NCI-H2227 (cell line): ENCODE measurements at regions not wholly inside any gene's neighbourhood (a gene's known extent, or its start where the extent isn't known, plus 50 kb on each side); places are given as distances from the start of the nearest gene placed in this dataset.
A peak's percentile ranks its signal among the peaks of the same experiment; 100 is the strongest.

Experiments used
- DNase-seq: peaks from one replicate; lab custom pipeline; 2025; ENCODE audit not compliant: unreplicated experiment; lab: John Stamatoyannopoulos, UW

DNA sequence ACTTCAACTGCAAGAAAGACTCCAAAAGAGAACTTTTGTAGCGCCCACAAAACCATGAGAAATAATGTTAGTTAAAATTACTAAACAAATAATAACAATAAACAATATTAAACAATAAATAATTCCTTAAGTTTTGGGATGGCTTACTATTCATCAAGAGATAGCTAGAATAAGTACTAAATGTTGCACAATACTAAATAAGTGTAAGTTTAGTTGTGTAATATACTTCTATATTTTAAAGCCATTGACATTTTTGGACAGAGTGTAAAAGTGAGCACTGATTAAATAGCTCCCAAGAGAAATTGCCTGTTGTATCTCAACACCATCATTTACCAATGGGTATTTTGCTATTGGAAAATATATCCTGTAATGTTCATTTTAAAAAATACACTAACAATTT lies 166.7 kb downstream of the ALG10 start:
- DNase-seq, result no peak

DNA sequence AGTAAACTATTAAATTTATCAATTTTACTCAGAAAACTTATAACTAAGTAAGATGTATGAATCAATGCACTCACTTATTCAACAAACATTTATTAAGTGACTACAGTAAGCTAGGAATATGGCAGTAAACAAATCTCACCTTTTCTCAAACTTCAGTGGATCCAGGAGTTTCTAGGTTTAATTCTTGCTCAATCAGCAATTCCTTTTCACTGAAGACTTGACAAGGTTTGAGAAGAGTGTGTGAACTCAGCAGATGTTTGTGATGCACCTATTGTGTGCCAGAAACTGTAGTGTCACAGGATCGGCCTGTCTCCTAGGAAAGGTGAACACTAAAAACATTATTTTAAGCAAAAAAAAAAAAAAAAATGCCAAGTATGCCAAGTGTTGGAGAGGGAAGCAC lies 167.8 kb downstream of the ALG10 start:
- no peak for DNase-seq

- DNase-seq, result no peak
These were observed 176.6 kb downstream of the ALG10 start for GRCh38 chr12:34198924-34199323.

GRCh38 chr12:34203866-34204620 lies 181.7 kb downstream of the ALG10 start:
- no peak for DNase-seq

DNA sequence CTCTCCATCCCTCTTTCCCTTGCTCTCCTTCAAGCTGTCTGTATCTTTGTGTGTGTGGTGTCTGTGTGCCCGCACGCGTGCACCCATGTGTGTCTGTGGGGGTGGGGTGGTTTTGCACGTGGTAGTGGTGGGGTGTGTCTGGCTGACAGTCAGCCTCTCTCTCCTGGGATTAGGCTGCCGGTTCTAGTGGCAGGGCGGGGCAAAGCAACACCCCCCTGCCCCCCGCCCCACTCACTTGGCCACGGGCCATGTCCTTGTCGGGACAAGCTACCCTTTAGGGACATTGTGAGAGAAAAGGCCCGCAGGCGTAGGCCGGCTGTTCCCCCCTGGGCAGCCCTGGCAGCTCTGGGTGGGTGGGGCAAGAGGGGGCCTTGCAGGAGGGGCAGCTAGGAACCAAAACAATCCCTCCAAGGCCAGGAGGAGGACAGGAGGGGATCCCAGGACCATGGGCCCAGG lies 182.6 kb downstream of the ALG10 start:
- no peak for DNase-seq

GRCh38 chr12:34205401-34205800 lies 183.1 kb downstream of the ALG10 start:
- no peak for DNase-seq

DNA sequence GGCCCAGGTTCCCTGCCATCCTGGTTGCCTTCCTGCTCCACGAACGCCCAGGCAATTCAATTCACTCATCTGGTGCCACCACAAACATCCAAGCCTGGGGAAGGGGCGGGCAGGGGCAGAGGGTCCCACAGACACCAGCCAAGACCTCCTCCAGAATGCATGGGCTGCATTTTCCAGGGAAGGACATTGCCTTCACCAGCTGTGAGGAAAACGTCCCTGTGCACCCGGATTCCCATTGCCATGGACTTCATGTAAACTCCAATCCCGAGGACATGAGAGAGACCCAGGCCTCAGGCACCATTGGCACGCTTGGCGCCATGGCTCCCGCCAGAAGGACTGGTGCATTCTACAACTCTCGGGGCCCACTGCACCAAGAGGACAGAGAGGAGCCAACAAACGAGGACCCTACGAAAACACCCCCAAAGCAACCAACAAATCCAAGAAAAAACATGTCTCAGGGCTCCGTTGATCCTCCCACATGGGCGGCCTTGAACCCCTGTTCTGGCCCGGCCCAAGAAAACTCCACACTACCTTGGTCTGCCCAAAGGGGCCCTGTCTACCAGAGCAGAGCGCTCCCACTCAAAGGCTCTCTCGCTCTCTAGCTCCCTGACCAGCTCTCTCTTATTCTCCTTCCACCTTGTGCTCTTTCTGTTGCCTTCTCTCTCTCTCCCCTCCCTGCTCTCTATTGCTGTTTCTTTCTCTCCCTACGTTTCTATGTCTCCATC lies 183.9 kb downstream of the ALG10 start:
- no peak for DNase-seq

- DNase-seq, result no peak
These were observed 185.6 kb downstream of the ALG10 start for GRCh38 chr12:34207858-34208257.

GRCh38 chr12:34208331-34209258 lies 186.3 kb downstream of the ALG10 start:
- no peak for DNase-seq

DNA sequence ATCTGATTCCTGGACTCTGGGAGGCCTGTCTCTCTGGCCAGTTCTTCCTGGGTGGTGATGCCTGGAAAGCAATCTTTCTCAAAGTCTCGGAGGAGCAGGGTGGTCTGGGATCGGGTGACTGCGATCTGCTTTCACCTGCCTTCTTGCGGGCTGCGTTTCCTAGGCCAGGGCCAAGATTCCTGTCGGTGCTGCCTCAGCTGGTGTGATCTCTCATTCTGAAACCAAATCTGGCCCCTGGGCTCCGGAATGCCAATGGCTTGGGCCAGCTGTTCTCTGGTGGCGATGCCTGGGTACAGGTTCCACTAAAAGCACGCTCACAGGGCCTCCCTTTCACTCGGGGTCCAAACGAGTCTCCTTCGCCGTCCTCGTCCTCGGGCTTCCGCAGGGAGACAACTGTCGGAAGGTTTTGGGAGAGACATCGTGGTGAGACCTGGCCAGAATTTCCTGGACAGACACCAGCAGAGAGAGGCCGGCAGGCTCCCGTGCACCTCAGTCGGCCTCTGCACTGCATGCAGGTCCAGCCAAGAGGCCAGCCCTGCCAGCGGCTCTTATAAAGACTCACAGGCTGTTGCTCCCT lies 187.1 kb downstream of the ALG10 start:
- DNase-seq, result no peak

GRCh38 chr12:34210183-34210582 lies 187.9 kb downstream of the ALG10 start:
- DNase-seq, result no peak

DNA sequence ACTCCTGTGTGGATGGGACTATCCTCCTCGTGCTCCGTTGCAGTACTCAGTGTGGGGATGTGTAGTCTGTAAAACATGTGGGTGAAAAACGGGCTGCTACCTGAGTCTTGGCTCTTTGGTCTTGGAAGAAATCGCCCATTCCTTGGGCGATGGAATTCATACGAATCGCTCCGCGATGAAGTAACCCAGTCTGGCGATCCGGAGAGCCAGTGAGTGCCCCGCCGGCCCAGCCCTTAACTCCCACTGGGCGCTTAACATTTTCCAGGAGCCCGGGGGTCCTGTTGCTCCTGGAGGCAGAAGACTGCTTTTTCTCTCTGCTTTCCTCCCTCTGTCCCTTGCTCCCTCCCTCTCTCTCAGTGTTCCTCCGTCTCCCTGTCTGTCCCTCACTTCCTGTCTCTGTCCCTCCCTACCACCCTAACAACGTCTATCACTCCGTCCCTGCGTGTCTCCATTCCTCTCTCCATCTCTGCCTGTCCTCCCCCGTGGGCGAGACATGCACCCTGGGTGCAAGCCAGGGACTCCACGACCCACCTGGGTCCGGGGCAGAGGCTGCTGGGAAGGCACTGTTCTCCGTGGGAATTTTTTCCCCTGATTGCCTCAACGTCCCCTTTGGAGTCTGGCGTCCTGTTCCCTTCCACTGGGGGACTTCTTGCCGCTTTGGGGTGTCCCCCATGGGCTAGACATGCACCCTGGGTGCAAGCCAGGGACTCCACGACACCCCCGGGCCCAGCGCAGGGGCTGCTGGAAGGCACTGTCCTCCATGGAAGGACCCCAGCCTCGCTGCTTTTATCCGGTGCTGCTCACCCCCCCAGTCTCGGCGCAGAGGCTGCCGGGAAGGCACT lies 188.6 kb downstream of the ALG10 start:
- no peak for DNase-seq

- no peak for DNase-seq
These were observed 190.4 kb downstream of the ALG10 start for GRCh38 chr12:34212651-34213050.

- DNase-seq, result no peak
These were observed 191.7 kb downstream of the ALG10 start for GRCh38 chr12:34214011-34214410.

DNA sequence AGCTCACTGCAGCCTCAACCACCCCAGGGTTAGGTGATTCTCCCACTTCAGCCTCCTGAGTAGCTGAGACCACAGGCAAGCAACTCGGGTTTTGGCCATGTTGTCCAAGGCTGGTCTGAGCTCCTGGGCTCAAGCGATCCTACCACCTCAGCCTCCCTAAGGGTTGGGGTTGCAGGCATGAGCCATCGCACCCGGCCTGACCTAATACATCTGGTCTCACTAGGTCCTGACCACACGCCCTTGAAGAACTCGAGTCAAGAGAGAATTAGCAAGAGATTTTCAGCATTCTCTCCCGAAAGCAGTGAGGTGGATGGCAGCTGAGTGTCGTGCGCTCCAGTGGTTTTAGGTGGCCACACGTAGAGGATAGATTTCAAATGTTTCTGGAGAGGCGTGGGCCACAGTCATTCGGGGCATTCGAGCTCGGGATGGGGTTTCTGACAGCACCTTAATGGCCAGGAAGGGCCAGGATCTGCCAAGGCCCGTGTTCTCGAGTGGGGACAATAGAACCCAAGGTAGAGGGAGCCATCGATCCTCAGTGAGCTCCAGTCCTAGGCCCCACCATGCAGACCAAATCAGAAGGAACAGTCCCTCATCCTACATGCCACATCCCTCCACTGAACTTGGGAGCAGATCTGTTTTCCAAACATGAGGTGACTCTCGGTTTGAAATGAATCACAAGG lies 193.1 kb downstream of the ALG10 start:
- no peak for DNase-seq

DNA sequence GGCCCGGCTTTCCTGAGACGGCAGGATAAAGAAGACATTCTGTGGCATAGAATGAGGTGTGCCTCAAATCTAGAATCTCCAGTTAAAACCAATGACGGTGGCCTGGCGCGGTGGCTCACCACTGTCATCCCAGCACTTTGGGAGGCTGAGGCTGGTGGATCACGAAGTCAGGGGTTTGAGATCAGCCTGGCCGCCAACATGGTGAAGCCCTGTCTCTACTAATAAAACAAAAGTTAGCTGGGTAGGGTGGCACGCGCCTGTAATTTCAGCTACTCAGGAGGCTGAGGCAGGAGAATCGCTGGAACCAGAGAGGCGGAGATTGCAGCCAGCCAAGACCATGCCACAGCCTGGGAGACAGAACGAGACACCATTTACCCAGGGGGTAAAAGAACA lies 193.6 kb downstream of the ALG10 start:
- no peak for DNase-seq

- DNase-seq, result no peak
These were observed 195.4 kb downstream of the ALG10 start for GRCh38 chr12:34217660-34218059.

DNA sequence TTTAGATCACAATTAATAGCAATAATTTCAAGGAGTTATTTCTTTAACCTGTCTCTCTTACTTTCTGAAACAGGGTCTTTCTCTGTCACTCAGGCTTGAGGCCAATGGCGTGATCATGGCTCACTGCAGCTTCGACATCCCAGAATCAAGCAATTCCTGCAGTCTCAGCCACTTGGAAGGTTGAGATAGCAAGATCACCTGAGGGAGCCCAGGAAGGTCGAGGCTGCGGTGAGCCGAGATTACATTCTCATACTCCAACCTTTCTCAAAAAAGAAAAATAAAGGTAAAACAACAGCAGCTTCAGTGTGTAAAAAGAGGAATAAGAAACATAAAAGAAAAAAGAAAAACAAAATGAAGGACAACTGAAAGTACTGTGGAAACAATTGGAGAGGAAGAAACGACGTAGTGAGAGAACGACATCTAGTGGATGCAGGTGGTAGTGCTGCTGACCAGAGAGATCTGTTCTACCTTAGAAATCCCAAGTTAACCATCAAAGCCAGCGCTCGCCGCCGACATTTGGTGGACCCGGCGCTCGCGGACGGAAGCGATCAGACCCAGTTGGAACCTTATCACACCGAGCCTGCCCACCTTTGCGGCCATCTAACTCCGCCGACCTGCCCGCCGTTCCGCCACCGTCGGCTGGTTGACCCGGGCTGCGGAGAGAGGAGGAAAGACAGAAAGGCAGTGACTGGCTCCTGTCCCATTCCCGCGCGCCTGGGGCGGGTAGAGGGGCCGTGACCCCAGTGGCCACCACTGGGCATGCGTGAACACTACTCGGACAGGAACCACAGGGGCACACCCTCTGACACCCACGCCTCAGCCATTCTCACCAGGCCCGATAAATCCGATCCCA lies 196.1 kb downstream of the ALG10 start:
- peak; percentile 66 for DNase-seq
